IPS-20b (cell line): ENCODE measurements at regions not wholly inside any gene's neighbourhood (a gene's known extent, or its start where the extent isn't known, plus 50 kb on each side); places are given as distances from the start of the nearest gene placed in this dataset.

Experiments
- H3K27ac ChIP-seq: one replicate; pipeline ENCODE4 v1.5.1; 2013; ENCODE audit warnings: low read length
- H3K27me3 ChIP-seq: 2 replicates; pipeline ENCODE4 v1.6.1; 2013; ENCODE audit warnings: mild to moderate bottlenecking, low read length, inconsistent platforms; ENCODE audit not compliant: insufficient read depth
- H3K36me3 ChIP-seq: 2 replicates; pipeline ENCODE4 v1.6.1; 2013; ENCODE audit warnings: low read depth, mild to moderate bottlenecking, inconsistent platforms, low read length, moderate library complexity; ENCODE audit not compliant: insufficient read depth
- H3K4me1 ChIP-seq: 2 replicates; pipeline ENCODE4 v1.6.1; 2013; ENCODE audit warnings: mild to moderate bottlenecking, control low read depth, inconsistent platforms, low read length, moderate library complexity; ENCODE audit not compliant: insufficient read depth
- H3K4me3 ChIP-seq: 2 replicates; pipeline ENCODE4 v1.5.1; 2013; ENCODE audit warnings: mild to moderate bottlenecking, low read length, inconsistent platforms
- H3K9ac ChIP-seq: 2 replicates; pipeline ENCODE4 v1.6.1; 2013; ENCODE audit warnings: low read depth, mild to moderate bottlenecking, inconsistent platforms, low read length, moderate library complexity
- H3K9me3 ChIP-seq: 2 replicates; pipeline ENCODE4 v1.6.1; 2013; ENCODE audit warnings: mild to moderate bottlenecking, low read depth, low read length, inconsistent platforms; ENCODE audit not compliant: insufficient read depth

- no peak overlapping the region for H3K9ac ChIP-seq
Measured at GRCh38 chr15:88745696-88746095, 57.5 kb upstream of the ACAN start.

GRCh38 chr15:88746451-88746850, 56.8 kb upstream of the ACAN start:
- H3K9me3 ChIP-seq = no peaks in the 10 kb centered on the region
- H3K4me3 ChIP-seq = no peak overlapping the region
- H3K27me3 ChIP-seq = no peaks in the 10 kb centered on the region
- H3K9ac ChIP-seq = no peak overlapping the region
- H3K36me3 ChIP-seq = no peaks in the 10 kb centered on the region
- no peaks in the 10 kb centered on the region for H3K4me1 ChIP-seq
- no peak overlapping the region for H3K27ac ChIP-seq

More at GRCh38 chr15:88745696-88746095, 57.5 kb upstream of the ACAN start:
- no peaks in the 10 kb centered on the region for H3K9me3 ChIP-seq
- H3K27me3 ChIP-seq = no peaks in the 10 kb centered on the region
- H3K4me1 ChIP-seq = no peaks in the 10 kb centered on the region
- H3K4me3 ChIP-seq = no peak overlapping the region
- no peak overlapping the region for H3K27ac ChIP-seq
- H3K36me3 ChIP-seq = no peaks in the 10 kb centered on the region

- Histone ChIP-seq H3K27ac (no peak overlapping the region), H3K36me3 (no peaks in the 10 kb centered on the region), H3K27me3 (no peaks in the 10 kb centered on the region), H3K9me3 (no peaks in the 10 kb centered on the region), H3K4me1 (no peaks in the 10 kb centered on the region), H3K9ac (no peak overlapping the region), H3K4me3 (no peak overlapping the region)
Measured at GRCh38 chr15:88747111-88747510, 56.1 kb upstream of the ACAN start.

GRCh38 chr15:88747631-88748030, 55.6 kb upstream of the ACAN start:
- H3K4me1 ChIP-seq = no peaks in the 10 kb centered on the region
- no peaks in the 10 kb centered on the region for H3K27me3 ChIP-seq
- H3K4me3 ChIP-seq = no peak overlapping the region
- H3K9me3 ChIP-seq = no peaks in the 10 kb centered on the region
- H3K9ac ChIP-seq = no peak overlapping the region
- no peaks in the 10 kb centered on the region for H3K36me3 ChIP-seq
- H3K27ac ChIP-seq = no peak overlapping the region

- no peaks in the 10 kb centered on the region for H3K4me1 ChIP-seq
- no peaks in the 10 kb centered on the region for H3K9me3 ChIP-seq
- H3K27me3 ChIP-seq = no peaks in the 10 kb centered on the region
- no peak overlapping the region for H3K9ac ChIP-seq
- H3K27ac ChIP-seq = no peak overlapping the region
- H3K36me3 ChIP-seq = no peaks in the 10 kb centered on the region
- no peak overlapping the region for H3K4me3 ChIP-seq
Measured at GRCh38 chr15:88748081-88748480, 55.2 kb upstream of the ACAN start.

- Histone ChIP-seq H3K4me1 (no peaks in the 10 kb centered on the region), H3K36me3 (no peaks in the 10 kb centered on the region), H3K9me3 (no peaks in the 10 kb centered on the region), H3K4me3 (no peak overlapping the region), H3K9ac (no peak overlapping the region), H3K27me3 (no peaks in the 10 kb centered on the region), H3K27ac (no peak overlapping the region)
Measured at GRCh38 chr15:88748651-88749050, 54.6 kb upstream of the ACAN start.

- no peak overlapping the region for H3K9ac ChIP-seq
- no peak overlapping the region for H3K27ac ChIP-seq
- H3K9me3 ChIP-seq = no peaks in the 10 kb centered on the region
- H3K27me3 ChIP-seq = no peaks in the 10 kb centered on the region
- no peaks in the 10 kb centered on the region for H3K36me3 ChIP-seq
- no peak overlapping the region for H3K4me3 ChIP-seq
- no peaks in the 10 kb centered on the region for H3K4me1 ChIP-seq
Measured at GRCh38 chr15:88749699-88750098, 53.5 kb upstream of the ACAN start.

GRCh38 chr15:88752501-88752900, 50.7 kb upstream of the ACAN start:
- H3K9ac ChIP-seq = no peak overlapping the region
- H3K4me3 ChIP-seq = no peak overlapping the region

GRCh38 chr15:88752951-88753350, 50.3 kb upstream of the ACAN start:
- Histone ChIP-seq H3K27me3 (peaks cover 3% of the 10 kb centered on the region; the same call in 1 of the 2 replicates), H3K36me3 (no peaks in the 10 kb centered on the region), H3K4me1 (no peaks in the 10 kb centered on the region), H3K9ac (no peak overlapping the region), H3K4me3 (no peak overlapping the region), H3K9me3 (no peaks in the 10 kb centered on the region), H3K27ac (no peak overlapping the region)

More at GRCh38 chr15:88752501-88752900, 50.7 kb upstream of the ACAN start:
- Histone ChIP-seq H3K4me1 (no peaks in the 10 kb centered on the region), H3K27ac (no peak overlapping the region), H3K27me3 (peaks cover 3% of the 10 kb centered on the region; the same call in 1 of the 2 replicates), H3K9me3 (no peaks in the 10 kb centered on the region), H3K36me3 (no peaks in the 10 kb centered on the region)
